SIG-M5 (cell line): ENCODE measurements at regions not wholly inside any gene's neighbourhood (a gene's known extent, or its start where the extent isn't known, plus 50 kb on each side); places are given as distances from the start of the nearest gene placed in this dataset.

Experiments used
- DNase-seq: peaks from one replicate; lab custom pipeline; 2025; lab: John Stamatoyannopoulos, UW

- no peak for DNase-seq
Observed at GRCh38 chr6:169906688-169907418, 155.4 kb downstream of the ERMARD start.

GRCh38 chr6:169906004-169906687 is 154.7 kb downstream of the ERMARD start:
- no peak for DNase-seq

GRCh38 chr6:169905041-169905807 is 153.8 kb downstream of the ERMARD start:
- no peak for DNase-seq

GRCh38 chr6:169904051-169904922 is 152.9 kb downstream of the ERMARD start:
- no peak for DNase-seq

- DNase-seq: no peak
Observed at GRCh38 chr6:169903122-169903521, 151.7 kb downstream of the ERMARD start.

- DNase-seq: no peak
Observed at GRCh38 chr6:169902604-169903003, 151.2 kb downstream of the ERMARD start.

GRCh38 chr6:169902070-169902469 is 150.6 kb downstream of the ERMARD start:
- no peak for DNase-seq

- no peak for DNase-seq
Observed at GRCh38 chr6:169899481-169900145, 148.2 kb downstream of the ERMARD start.

GRCh38 chr6:169898788-169899480 is 147.5 kb downstream of the ERMARD start:
- DNase-seq: no peak

GRCh38 chr6:169897601-169898358 is 146.4 kb downstream of the ERMARD start:
- DNase-seq: no peak

- no peak for DNase-seq
Observed at GRCh38 chr6:169896826-169897456, 145.5 kb downstream of the ERMARD start.

- DNase-seq: no peak
Observed at GRCh38 chr6:169895926-169896761, 144.7 kb downstream of the ERMARD start.

- no peak for DNase-seq
Observed at GRCh38 chr6:169895000-169895759, 143.8 kb downstream of the ERMARD start.

GRCh38 chr6:169894377-169894960 is 143.0 kb downstream of the ERMARD start:
- DNase-seq: no peak

GRCh38 chr6:169893624-169894023 is 142.2 kb downstream of the ERMARD start:
- no peak for DNase-seq

- DNase-seq: no peak
Observed at GRCh38 chr6:169891846-169892245, 140.4 kb downstream of the ERMARD start.

GRCh38 chr6:169891421-169891820 is 140.0 kb downstream of the ERMARD start:
- no peak for DNase-seq
